ENCODE measurements at regions not wholly inside any gene's neighbourhood (a gene's known extent, or its start where the extent isn't known, plus 50 kb on each side); places are given as distances from the start of the nearest gene placed in this dataset.

DNA sequence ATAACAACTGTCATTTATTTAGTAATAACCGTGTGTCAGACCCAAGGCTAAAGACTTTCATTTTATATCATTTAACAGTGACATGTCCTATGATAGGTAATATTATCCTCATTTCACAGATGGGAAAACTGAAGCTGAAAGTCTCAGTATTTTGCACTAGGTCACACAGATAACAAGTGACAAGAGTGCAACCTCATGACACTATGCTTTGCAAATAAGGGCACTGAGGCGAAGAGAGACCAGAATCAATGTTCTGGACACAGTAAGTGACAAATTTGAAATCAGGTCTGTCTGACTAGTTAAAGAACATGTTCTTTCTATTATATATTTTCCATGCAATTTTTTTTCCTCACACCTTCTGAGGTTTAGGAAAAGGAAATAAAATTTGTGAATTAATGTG lies 585.7 kb downstream of the LRRC70 start:
- TF ChIP-seq, protein P1, sequence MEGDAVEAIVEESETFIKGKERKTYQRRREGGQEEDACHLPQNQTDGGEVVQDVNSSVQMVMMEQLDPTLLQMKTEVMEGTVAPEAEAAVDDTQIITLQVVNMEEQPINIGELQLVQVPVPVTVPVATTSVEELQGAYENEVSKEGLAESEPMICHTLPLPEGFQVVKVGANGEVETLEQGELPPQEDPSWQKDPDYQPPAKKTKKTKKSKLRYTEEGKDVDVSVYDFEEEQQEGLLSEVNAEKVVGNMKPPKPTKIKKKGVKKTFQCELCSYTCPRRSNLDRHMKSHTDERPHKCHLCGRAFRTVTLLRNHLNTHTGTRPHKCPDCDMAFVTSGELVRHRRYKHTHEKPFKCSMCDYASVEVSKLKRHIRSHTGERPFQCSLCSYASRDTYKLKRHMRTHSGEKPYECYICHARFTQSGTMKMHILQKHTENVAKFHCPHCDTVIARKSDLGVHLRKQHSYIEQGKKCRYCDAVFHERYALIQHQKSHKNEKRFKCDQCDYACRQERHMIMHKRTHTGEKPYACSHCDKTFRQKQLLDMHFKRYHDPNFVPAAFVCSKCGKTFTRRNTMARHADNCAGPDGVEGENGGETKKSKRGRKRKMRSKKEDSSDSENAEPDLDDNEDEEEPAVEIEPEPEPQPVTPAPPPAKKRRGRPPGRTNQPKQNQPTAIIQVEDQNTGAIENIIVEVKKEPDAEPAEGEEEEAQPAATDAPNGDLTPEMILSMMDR (IDR thresholded peaks at IDR 0.05; ENCODE audit: control extremely low read depth in 1 of 3, insufficient read depth in 1 of 3, low read depth in 1 of 3, low read length in 3 of 3), result no peak
- TF ChIP-seq RNF2 (IDR thresholded peaks at IDR 0.05; ENCODE audit: borderline replicate concordance, low read depth, low read length, missing control alignments, poor library complexity, severe bottlenecking), result no peak

Measured in H1 (cell line).